Osteocyte (in vitro differentiated cells): ENCODE measurements at regions not wholly inside any gene's neighbourhood (a gene's known extent, or its start where the extent isn't known, plus 50 kb on each side); places are given as distances from the start of the nearest gene placed in this dataset.

Source experiments
- DNase-seq: peaks from one replicate; pipeline ENCODE4 v3.0.0; 2021; ENCODE audit warnings: mixed read lengths; ENCODE audit not compliant: unreplicated experiment; ENCODE audit errors: extremely low spot score
- H3K27ac Mint-ChIP-seq: one replicate; pipeline ENCODE4 v1.8.0; 2021; ENCODE audit warnings: mild to moderate bottlenecking, mixed read lengths; ENCODE audit not compliant: unreplicated experiment
- H3K27me3 Mint-ChIP-seq: one replicate; pipeline ENCODE4 v1.8.0; 2021; ENCODE audit warnings: mixed read lengths; ENCODE audit not compliant: unreplicated experiment
- H3K36me3 Mint-ChIP-seq: one replicate; pipeline ENCODE4 v1.8.0; 2021; ENCODE audit warnings: mixed read lengths; ENCODE audit not compliant: unreplicated experiment
- H3K4me1 Mint-ChIP-seq: one replicate; pipeline ENCODE4 v1.8.0; 2021; ENCODE audit warnings: mixed read lengths; ENCODE audit not compliant: unreplicated experiment
- H3K4me3 Mint-ChIP-seq: one replicate; pipeline ENCODE4 v1.8.0; 2021; ENCODE audit warnings: mild to moderate bottlenecking, moderate library complexity, mixed read lengths; ENCODE audit not compliant: unreplicated experiment
- H3K9me3 Mint-ChIP-seq: one replicate; pipeline ENCODE4 v1.8.0; 2021; ENCODE audit warnings: mixed read lengths; ENCODE audit not compliant: unreplicated experiment
- TF ChIP-seq, protein P1 (sequence below): fragments of 200-600 bp; sonication (generic); IDR thresholded peaks from 2 replicates; pipeline ENCODE4 v1.5.0; 2021; ENCODE audit warnings: antibody characterized with exemption, mild to moderate bottlenecking, moderate library complexity

DNA sequence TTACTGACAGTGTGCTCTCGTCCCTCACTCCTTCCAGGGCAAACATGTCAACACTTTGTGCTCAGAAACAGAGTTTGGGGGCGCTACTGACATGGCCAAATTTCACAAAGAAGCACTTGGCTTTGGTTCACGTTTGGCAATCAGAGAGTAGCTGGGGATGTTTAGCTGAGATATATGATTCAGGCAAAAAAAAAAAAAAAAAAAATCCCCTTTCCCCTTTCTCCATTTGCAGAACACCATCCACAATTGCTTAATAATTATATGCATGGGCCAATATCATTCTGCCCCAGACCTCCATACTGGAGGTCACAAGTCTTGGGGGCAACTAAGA lies 128.4 kb upstream of the ADGRF1 start:
- H3K4me1 Mint-ChIP-seq = peaks cover 26% of the 10 kb centered on the region
- H3K36me3 Mint-ChIP-seq = no peaks in the 10 kb centered on the region
- peaks cover 6% of the 10 kb centered on the region for H3K9me3 Mint-ChIP-seq
- H3K27me3 Mint-ChIP-seq = no peaks in the 10 kb centered on the region
- TF ChIP-seq, protein P1, sequence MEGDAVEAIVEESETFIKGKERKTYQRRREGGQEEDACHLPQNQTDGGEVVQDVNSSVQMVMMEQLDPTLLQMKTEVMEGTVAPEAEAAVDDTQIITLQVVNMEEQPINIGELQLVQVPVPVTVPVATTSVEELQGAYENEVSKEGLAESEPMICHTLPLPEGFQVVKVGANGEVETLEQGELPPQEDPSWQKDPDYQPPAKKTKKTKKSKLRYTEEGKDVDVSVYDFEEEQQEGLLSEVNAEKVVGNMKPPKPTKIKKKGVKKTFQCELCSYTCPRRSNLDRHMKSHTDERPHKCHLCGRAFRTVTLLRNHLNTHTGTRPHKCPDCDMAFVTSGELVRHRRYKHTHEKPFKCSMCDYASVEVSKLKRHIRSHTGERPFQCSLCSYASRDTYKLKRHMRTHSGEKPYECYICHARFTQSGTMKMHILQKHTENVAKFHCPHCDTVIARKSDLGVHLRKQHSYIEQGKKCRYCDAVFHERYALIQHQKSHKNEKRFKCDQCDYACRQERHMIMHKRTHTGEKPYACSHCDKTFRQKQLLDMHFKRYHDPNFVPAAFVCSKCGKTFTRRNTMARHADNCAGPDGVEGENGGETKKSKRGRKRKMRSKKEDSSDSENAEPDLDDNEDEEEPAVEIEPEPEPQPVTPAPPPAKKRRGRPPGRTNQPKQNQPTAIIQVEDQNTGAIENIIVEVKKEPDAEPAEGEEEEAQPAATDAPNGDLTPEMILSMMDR = no peak
- no peak overlapping the region for H3K4me3 Mint-ChIP-seq
- DNase-seq = no peak
- no peak overlapping the region for H3K27ac Mint-ChIP-seq

DNA sequence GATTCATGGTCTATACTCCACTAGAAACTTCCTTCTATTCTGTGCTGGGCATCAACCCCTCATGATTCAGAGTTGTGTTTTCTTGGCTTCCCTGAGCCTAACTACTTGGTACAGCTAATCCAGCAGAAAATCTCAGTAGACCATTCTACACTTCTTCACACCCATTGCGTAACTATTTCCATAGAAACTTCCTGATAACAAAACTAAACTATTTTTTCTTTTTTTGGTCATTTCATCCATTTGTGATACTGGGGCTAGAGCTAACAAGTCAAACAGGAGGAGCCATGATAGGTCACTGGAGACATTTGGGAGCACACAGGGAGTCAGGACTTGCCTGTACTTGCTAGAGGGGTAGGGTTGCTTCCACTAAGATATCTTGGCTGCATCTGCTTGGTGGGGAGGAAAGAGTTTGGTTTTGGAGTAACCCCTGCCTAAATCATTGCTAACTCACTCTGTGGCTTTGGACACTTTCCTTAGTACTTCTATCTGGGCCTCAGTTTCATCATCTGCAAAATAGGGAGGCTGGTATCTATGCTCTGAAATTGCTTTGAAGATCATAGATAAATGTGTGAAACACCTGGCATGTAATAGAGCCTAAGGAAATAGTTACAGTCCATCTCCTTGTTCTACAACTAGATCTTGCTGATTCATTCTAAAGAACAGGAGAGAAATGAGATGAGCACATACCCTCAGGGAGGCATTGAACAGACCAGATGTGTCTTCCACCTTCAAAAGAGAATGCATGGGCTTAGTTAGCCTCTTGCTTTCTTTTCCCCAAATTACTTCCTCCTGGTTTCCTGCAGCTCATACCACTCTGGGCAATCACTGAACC lies 127.9 kb upstream of the ADGRF1 start:
- no peak overlapping the region for H3K27ac Mint-ChIP-seq
- H3K4me3 Mint-ChIP-seq = no peak overlapping the region
- no peaks in the 10 kb centered on the region for H3K27me3 Mint-ChIP-seq
- H3K36me3 Mint-ChIP-seq = no peaks in the 10 kb centered on the region
- H3K9me3 Mint-ChIP-seq = peaks cover 6% of the 10 kb centered on the region
- H3K4me1 Mint-ChIP-seq = peaks cover 26% of the 10 kb centered on the region
- TF ChIP-seq, protein P1 = no peak
- DNase-seq = no peak

DNA sequence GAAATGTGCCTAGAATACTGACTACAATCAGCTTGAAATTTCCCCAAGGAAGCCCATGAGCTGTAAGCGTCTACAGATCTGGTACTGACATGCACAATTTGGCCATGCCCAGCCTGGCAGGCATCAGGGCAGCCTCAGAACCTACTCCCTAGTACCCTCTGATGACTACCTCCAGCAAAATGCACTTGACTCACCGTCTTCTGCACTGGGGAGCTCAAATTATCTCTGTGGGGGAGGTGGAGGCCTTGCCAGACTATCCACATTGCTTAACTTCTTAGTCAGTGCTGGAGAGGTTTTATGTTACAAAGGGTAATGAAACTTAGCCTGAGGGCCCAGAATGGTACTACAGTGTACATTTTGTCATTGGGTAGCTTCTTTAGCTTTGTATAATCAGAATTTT lies 126.0 kb upstream of the ADGRF1 start:
- DNase-seq = peak; percentile 87
- Mint-ChIP-seq H3K4me1 (peaks cover 26% of the 10 kb centered on the region), H3K27me3 (no peaks in the 10 kb centered on the region), H3K4me3 (no peak overlapping the region), H3K9me3 (peaks cover 6% of the 10 kb centered on the region), H3K27ac (peak overlapping the region; percentile 37), H3K36me3 (no peaks in the 10 kb centered on the region)
- TF ChIP-seq, protein P1 = no peak

DNA sequence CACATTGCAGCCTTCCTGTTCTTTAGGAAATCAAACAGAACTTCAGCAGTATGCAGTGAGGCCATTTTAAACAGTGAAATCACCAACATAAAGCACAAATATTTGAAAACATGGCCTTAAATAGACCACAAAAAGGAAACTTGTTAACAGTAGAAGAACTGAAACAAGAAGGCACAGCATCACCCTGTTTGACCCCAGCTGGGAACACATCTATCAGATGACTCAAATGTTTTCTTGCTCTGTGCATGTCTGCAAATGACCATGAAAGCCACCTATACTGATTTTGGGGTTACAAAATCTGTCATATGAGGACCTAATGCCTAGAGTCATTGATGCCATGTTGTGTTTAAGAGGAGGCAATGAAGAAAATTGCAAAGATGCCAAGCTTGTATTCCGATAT lies 123.8 kb upstream of the ADGRF1 start:
- H3K27ac Mint-ChIP-seq = no peak overlapping the region
- H3K4me3 Mint-ChIP-seq = no peak overlapping the region
- H3K4me1 Mint-ChIP-seq = peaks cover 26% of the 10 kb centered on the region
- TF ChIP-seq, protein P1 = no peak
- no peaks in the 10 kb centered on the region for H3K27me3 Mint-ChIP-seq
- no peaks in the 10 kb centered on the region for H3K36me3 Mint-ChIP-seq
- peaks cover 6% of the 10 kb centered on the region for H3K9me3 Mint-ChIP-seq
- DNase-seq = no peak

DNA sequence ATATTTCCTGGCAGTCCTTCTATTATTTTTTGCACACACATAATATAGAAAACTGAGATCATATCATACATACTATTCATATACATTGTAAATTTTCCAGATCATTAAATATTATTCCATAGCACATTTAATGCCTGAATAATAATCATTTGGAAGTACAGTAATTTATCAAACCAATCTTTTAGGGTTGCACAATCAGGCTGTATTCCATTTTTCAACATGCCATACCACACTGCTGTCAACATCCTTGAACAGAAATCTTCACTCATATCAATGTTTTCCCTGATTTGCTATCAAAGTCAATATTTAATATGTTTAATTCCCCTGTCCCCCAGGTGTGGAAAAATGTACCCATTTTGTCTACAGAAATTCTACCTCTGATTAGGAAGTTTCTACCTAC lies 122.7 kb upstream of the ADGRF1 start:
- Mint-ChIP-seq H3K27ac (no peak overlapping the region), H3K4me1 (peaks cover 26% of the 10 kb centered on the region), H3K27me3 (no peaks in the 10 kb centered on the region), H3K4me3 (no peak overlapping the region), H3K9me3 (peaks cover 6% of the 10 kb centered on the region), H3K36me3 (no peaks in the 10 kb centered on the region)
- TF ChIP-seq, protein P1 = no peak
- DNase-seq = no peak
